ENCODE measurements at regions not wholly inside any gene's neighbourhood (a gene's known extent, or its start where the extent isn't known, plus 50 kb on each side); places are given as distances from the start of the nearest gene placed in this dataset.
"Not testable (repeated sequence)": the region's sequence is repeated elsewhere in the genome, so short reads cannot be mapped to it uniquely, and the experiment has no call there.

DNA sequence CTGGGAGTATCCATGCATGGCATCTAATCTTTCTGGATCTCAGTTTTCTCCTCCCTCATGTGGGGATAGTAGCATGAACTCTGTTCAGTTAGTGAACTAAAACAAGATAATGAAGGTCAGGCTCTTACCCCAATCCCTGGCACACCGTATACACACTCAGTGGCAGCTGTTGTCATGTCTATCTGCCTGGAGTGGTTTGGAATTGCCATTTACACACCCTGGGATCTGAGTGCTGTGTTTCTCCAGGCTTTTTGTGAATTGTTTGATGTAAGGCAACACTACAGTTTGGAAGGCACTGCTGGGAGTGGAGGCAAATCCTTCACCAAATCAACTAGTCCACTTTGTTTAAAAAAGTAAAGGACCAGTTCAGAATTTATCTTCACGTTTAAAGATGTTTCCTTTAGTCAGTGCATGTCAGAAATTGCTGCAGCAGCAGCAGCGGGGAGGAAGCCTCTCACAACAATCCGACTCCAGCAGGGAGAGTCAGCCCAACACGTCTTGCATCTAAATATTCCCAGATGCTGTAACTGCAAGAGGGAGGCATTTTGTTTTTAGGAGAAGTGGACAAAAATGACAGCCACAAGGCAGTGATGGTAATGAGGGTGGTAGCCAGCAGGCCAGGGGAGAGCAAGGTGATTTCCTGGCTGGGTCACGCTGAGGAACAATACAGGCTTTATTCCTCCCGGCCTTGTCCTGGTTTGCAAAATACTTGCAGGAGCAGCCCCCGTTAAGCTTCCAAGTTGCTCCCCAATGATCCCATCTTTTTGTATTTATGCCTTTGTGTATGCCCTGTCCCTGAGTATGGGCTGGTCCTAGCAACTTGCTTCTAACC lies 128.5 kb upstream of the LRIG1 start:
- no peak for DNase-seq (ENCODE audit: low read depth in 4 of 4, low spot score in 1 of 4)

DNA sequence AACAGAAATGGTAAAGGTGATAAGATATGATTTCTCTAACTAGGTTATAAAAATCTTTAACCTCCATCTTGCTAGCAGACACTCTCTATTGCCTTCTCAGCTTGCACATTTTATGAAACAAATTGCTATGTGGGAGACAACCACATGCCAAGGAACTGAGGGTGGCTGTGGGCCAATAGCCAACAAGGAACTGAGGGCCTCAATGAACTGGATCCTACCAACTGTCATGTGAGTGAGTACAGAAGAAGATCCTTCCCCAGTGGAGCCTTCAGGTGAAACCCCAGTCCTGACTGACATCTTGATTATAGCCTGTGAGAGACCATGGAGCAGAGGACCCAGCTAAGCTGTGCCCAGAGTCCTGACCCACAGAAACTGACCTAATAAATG lies 129.2 kb upstream of the LRIG1 start:
- DNase-seq (ENCODE audit: low read depth in 4 of 4, low spot score in 1 of 4): no peak

DNA sequence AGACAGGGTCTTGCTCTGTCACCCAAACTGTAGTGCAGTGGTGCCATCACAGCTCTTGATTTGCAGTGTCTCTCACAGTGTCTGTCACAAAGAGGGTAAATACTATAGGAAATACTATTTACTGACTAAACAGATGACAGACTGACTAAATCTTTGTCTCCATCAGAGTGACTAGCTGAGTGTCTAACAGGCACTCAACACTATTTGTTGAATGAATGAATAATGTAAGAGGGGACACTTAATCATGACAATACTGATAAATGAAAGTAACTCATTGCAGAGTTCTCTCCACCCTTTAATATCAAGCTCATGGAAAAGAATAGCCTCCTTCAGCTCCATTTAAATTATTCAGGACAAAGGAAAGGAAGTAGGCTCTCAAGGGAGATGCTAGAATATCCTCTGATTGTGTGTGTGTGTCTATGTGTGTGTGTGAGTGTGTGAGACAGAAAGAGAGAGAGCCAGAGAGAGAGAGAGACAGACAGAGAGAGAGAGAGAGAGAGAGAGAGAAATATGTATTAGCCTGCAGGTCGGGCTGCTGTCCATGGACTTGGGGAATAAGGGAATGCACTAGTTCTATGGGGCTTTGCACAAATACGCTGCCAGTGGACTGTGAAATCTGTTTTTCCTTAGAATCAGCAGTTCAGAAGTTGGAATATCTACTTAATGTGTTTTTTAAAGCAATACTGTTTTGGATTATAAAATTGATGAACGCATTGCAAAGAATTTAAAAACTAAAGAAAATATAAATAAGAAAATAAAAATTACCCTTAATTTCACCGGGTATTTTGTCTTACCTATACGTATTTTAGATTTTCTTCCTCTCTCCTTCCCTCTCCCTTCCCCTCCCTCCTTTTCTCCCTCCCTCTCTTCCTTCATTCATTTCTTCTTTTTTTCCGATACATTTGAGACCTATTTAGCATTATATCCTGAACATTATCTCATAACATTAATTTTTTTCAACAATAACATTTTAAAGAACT lies 132.9 kb upstream of the LRIG1 start:
- DNase-seq (ENCODE audit: low read depth in 4 of 4, low spot score in 1 of 4): no peak

DNA sequence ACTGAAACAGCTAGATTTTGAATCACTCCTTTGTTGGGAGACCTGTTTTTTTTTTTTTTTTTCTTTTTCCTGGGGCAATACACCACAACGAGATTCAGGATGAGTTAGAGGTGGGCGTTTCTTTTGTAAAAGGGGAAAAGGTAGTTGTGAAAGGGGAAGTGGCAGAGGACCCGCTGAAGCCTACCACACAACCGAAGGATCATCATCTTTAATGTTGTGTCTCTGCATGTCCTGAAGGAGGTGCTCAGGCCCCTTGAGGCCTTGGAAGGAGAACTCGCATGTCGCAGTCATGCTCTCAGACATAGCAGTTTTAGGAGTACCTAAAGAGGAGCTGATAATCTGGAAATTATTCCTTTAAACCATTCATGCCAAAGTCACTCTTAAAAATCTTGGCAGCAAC lies 137.9 kb upstream of the LRIG1 start:
- no peak for DNase-seq (ENCODE audit: low read depth in 4 of 4, low spot score in 1 of 4)

DNA sequence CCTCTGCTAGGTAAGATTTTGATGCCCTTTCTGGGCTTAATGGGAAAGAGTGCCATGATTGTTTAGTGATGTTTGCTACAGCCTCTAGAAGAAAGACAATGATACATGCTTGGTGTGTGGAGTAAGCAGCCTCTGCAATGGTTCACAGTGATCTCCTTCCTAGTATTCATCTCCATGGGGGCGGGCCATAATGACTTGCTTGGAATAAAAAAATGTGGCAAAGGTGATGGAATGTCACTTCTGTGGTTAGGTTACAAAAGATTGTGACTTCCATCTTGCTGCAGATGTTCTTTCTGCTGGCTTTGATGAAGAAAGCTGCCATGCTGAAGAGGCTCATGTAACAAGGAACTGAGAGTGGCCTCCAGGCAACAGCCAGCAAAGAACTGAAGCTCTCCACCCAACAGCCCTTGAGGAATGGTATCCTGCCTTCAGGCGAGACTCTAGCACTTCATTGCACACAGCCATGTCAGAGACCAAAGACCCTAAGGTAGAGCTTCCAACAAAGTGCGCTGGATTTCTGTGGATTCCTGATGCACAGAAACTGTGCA lies 139.1 kb upstream of the LRIG1 start:
- DNase-seq (ENCODE audit: low read depth in 4 of 4, low spot score in 1 of 4): no peak

DNA sequence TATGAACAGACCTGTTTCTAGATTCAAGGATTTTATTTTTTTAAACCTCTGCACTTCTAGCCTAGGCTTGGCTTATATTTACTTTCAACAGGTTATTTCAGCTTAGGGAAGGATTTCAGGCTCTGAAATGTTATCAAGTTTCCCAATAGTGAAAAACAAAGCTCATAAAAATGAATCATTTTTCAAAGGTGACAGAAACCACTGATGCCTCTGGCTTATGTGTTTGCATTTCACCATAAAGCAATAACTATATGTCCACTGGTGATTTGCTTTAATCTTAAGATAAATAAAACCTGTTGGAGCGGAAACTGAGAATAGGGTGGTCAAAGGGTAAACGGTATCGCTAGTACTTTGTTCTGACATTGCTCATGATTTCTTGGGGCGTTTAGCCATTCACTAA lies 141.2 kb upstream of the LRIG1 start:
- DNase-seq (ENCODE audit: low read depth in 4 of 4, low spot score in 1 of 4): no peak

DNA sequence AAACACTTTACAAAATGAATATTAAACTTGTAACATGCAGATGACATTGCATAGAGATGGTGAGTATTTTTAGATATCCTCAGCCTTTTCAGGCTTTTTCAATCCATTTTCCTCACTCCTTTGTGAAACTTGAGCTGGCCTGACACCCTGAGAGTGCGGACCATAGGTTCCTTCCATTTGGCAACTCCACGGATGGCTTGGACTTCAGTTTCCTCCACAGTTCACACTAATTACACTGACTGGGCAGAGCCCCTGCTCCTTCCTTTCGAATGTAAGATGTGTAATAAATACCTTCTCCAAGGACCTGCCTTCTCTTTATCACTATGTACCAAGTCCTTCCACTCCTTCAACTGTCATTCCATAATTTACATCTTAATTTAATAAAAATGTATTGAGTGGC lies 141.7 kb upstream of the LRIG1 start:
- DNase-seq (ENCODE audit: low read depth in 4 of 4, low spot score in 1 of 4): no peak

DNA sequence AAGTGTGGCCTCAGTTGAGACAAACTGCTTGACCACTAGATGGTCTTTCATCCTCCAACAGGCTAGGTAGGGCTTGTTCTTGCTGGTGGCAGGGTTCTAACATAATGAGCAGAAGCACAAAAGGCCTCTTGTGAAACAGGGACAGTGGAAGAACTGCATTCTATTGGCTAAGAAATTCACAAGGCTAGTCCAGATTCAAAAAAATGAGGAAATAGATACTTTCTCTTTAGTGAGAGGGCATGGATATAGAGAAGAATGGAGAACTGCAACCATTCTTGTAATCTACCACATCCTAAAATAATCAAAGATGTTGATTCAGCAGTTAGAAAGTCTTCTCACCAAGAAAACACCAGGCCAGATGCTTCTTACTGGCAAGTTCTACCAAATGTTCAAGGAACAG lies 143.7 kb upstream of the LRIG1 start:
- DNase-seq (ENCODE audit: low read depth in 4 of 4, low spot score in 1 of 4): no peak

DNA sequence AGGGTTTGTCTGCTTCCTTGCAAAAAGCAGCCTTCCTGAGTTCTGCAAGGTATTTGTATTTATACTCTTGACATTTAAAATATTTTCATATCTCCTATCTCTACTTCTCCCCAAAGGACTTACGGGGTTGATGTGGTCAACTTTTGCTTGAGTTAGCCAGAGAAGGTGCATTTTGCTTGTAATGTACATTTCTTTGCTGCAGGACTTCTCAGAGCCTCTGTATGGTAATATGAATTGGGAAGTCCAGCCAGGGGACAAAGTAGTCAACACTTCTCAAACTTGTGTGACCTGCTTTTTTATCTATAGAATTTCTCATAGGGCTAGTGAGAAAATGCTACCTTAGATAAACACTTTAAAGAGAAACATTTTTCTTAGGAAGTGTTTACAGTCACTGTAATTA lies 148.2 kb upstream of the LRIG1 start:
- DNase-seq (ENCODE audit: low read depth in 4 of 4, low spot score in 1 of 4): no peak

DNA sequence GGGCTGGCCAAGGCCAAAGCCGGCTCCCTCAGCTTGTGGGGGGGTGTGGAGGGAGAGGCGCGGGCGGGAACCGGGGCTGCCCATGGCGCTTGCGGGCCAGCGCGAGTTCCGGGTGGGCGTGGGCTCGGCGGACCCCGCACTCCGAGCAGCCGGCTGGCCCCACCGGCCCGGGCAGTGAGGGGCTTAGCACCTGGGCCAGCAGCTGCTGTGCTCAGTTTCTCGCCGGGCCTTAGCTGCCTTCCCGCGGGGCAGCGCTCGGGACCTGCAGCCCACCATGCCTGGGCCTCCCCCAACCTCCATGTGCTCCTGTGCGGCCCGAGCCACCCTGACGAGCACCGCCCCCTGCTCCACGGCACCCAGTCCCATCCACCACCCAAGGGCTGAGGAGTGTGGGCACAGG lies 150.7 kb upstream of the LRIG1 start:
- not testable (repeated sequence) for DNase-seq (ENCODE audit: low read depth in 4 of 4, low spot score in 1 of 4)

DNA sequence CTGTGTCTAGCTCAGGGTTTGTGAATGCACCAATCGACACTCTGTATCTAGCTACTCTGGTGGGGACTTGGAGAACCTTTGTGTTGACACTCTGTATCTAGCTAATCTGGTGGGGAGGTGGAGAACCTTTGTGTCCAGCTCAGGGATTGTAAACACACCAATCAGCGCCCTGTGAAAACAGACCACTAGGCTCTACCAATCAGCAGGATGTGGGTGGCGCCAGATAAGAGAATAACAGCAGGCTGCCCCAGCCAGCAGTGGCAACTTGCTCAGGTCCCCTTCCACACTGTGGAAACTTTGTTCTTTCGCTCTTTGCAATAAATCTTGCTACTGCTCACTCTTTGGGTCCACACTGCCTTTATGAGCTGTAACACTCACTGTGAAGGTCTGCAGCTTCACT lies 151.3 kb upstream of the LRIG1 start:
- DNase-seq (ENCODE audit: low read depth in 4 of 4, low spot score in 1 of 4): not testable (repeated sequence)

DNA sequence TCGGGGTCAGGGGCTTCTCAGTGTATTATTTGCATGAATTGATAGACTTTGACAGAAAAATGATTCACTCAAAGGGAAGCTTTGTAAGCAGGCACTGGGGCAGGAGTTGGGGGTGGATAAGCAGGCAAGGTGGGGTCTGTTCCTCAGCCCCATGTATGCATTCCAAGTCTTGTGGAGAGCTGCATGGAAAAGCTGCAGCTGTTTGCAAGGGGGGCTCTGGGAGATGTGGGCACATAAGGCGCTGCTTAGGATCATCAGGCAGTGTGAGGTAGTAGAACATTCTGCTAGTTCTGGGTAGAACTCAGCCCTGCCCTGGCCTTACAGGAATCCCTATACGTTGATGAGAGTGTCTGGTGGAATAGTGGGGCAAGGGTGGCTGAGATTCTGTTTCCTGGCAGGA lies 154.2 kb upstream of the LRIG1 start:
- no peak for DNase-seq (ENCODE audit: low read depth in 4 of 4, low spot score in 1 of 4)

DNA sequence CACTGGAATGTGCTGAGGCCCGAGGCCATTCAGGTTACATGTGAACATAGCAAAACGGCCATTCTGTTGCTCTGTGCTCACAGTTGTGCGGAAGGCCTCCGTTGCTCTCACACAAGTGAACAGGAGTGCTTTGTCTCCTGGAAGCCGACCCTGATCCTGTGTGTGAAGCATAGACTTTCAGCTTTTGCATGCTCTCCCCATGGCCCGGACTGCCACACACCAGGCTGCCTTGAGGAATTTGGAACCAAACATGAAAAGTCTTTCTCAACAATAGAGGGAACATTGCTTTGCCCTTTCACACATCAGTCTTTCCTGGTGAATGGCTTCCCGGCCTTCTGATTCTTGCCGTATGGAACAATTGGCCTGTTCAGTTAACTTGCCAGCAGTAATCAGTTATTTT lies 154.8 kb upstream of the LRIG1 start:
- no peak for DNase-seq (ENCODE audit: low read depth in 4 of 4, low spot score in 1 of 4)

DNA sequence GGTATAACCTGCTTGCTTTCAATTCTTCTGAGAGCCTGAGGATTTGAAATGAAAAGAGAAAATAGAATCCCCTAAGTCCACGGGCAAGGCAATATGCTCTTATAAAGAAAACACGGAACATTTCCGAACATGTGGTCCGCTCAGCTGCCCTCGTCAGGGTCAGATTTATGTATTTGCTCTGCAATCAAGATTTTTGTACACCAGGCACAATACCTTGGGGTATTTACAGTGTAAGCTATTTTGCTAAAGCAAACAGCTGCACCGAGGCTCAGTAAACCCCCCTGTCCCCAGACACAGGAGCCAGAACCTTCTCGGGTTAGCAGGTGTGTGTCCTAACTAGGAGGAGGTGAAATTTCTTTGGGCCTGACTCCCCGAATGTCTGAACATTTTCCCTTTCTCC lies 155.8 kb upstream of the LRIG1 start:
- no peak for DNase-seq (ENCODE audit: low read depth in 4 of 4, low spot score in 1 of 4)

DNA sequence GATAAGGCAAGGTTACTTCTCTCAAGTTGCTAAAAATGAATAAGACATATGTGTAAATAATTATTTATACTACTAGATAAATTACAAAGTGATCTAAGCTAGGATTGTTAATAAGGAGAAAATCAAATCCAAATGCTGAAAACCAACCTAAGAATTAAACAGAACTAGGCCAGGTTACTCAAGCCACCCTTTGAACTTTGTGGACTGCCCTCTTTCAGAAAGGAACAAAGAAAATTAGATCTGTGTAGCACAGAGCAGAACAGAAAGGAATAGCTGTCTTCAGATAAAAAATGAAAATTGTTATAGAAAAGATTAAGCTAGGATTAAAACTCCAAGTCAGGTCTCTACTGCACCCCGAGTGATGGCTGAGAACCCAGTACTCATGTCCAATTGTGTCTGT lies 158.2 kb upstream of the LRIG1 start:
- DNase-seq (ENCODE audit: low read depth in 4 of 4, low spot score in 1 of 4): no peak

DNA sequence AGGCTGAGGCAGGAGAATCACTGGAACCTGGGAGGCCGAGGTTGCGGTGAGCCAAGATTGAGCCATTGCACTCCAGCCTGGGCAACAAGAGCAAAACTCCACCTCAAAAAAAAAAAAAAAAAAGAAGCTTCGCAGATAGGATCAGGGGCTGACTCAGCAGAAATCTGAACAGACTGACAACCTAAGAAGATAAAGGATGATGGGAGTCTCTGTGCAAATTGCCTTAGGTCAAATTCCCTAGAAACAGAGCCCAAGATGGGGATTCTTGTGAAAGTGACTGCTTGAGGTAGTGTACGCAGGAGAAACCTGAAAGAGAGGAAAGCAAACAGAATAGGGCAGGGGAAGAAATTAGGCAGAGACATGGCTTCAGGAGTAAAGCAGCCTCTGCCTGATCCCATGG lies 160.8 kb upstream of the LRIG1 start:
- DNase-seq (ENCODE audit: low read depth in 4 of 4, low spot score in 1 of 4): no peak

DNA sequence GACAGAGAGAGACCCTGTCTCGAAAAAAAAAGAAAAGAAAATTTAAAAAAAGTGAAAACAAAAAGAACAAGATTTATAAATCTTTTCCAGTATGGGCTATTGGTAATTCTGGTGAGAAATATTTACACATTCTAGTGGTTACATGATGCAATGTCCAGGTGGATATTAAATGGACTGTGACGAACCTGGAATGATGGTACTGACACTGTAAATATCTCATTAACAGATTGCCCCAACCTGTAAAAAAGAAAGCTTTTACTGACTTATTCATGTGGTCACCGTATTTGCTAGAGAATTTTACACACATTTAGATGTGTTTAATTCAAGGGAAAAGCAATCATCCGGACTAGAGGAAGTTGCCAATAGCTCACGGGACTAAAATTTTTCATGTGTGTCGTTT lies 162.1 kb upstream of the LRIG1 start:
- no peak for DNase-seq (ENCODE audit: low read depth in 4 of 4, low spot score in 1 of 4)

DNA sequence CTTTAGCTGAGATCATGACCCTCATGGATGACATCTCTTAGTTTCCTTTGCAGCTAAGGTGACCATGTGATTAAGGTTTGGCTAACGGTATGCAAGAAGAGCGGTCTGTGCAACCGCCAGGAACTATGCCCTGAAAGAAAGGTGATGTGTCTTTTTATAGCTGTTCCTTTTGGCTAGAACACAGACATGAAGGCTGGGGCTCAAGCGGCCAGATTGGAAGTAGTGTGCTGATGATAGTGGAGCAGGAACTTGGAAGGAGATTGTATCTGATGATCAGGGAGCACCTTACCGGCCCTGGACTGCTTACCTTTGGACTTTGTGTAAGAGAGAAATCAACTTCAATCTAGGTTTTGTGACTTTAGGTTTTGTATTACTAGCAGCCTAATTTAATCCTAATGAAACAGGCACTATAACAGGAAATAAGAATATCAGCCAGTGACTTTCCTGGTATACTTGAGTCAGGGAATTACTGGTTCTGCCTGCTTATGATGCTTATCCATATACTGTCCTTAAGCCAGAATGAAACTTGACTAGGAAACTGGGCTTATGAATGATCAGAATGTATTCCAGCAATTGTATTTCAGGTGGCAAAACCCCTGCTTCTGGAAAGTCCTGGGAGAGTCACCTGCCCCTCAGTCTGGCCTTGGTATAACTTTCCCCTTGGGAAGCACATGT lies 164.3 kb upstream of the LRIG1 start:
- no peak for DNase-seq (ENCODE audit: low read depth in 4 of 4, low spot score in 1 of 4)

DNA sequence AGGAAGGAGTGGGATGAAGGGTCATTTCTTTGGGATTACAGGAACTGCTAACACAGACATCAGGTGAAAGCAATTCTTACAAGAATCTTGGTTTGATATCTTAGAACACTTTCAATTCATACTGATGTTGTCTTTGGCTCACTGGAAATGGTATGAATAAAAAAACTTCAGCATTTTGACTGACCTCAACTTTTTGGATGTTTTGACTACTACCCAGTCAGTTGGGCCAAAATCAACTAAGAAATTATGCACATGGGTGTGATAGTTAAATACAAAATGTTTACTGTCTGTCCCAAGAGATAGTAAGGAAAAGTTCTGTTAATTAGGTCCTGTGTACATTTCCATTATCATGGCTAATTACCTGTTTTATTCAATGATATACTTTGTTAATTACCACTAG lies 165.5 kb upstream of the LRIG1 start:
- DNase-seq (ENCODE audit: low read depth in 4 of 4, low spot score in 1 of 4): no peak

DNA sequence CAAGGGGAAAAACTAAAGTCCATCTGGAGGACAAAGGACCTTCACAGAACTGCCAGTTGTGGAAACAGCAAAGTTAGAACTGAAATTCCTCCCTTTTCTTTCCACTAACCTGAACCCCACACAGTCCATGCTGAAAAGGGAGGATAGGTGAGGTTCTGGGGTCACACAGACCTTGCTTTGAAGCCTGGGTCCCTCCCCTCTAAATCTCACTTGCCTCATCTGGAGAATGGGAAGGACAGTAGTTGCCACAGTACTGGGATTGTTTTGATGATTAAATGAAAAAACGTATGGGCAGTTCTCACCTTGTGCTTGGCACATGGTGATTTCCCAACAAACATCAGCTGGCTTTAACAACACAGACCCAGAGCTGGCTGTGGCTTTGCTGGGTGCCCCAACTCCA lies 166.4 kb upstream of the LRIG1 start:
- DNase-seq (ENCODE audit: low read depth in 4 of 4, low spot score in 1 of 4): no peak

DNA sequence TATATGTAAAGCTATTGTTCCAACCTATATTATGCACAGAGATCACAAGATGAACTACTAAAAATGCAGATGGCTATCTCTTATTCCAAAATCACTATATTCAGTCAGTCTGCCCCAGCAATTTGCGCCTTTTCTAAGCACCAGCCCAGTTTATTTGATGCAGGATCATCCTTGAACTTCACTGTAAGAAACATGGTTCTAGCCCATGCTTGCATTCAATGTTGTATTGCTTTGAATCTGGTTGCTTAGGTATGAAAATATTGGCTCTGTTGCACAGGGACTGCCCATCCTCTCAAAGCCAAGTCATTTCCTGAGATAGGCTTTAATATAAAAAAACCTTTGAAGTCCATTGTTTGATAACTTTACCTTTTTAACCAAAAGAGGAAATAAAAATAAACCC lies 170.5 kb upstream of the LRIG1 start:
- no peak for DNase-seq (ENCODE audit: low read depth in 4 of 4, low spot score in 1 of 4)

DNA sequence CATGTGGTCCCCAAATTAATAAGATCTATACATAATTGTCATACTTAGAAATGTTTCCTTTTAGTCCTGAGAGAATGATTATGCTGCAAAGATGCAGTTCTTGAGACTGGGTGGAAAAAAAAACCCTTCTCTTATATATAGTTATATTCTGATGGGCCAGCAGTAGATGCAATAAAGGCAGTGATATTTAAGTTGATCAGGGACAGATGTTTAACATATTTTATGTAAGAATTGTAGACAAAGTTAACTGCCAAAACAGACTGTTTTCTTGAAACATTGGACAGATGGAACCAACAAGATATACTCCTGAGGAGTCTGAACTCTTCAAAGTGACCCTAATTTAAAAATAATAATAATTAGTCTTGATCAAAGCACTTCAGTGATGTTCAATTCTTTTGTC lies 172.0 kb upstream of the LRIG1 start:
- no peak for DNase-seq (ENCODE audit: low read depth in 4 of 4, low spot score in 1 of 4)
